Hematopoietic multipotent progenitor cell treated with erythropoietin and hydrocortisone succinate and interleukin-3 and kit ligand, for 6 days (in vitro differentiated cells): ENCODE measurements at regions not wholly inside any gene's neighbourhood (a gene's known extent, or its start where the extent isn't known, plus 50 kb on each side); places are given as distances from the start of the nearest gene placed in this dataset.

Source experiments
- DNase-seq: peaks from one replicate; pipeline ENCODE4 v3.0.0-alpha.2; 2015

DNA sequence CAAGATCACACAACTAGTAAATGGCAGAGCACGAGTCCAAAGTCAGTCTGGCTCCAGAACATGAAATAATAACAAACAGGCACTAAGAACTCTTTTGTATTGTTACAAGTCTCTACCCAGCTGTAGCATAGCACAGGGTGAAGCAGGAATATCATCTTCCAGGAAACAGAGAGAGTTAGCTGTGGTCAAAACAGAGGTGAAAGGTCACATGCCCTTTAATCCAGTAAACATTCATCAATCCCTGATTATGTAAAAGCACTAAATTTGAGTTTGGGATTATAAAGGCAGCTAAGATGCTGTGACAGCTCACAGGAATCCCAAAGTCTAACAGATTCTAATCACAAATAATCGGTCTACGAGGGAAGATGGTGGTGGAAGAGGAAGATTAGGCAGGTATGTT, 133.0 kb upstream of the ASTN2 start:
- DNase-seq, result no peak

DNA sequence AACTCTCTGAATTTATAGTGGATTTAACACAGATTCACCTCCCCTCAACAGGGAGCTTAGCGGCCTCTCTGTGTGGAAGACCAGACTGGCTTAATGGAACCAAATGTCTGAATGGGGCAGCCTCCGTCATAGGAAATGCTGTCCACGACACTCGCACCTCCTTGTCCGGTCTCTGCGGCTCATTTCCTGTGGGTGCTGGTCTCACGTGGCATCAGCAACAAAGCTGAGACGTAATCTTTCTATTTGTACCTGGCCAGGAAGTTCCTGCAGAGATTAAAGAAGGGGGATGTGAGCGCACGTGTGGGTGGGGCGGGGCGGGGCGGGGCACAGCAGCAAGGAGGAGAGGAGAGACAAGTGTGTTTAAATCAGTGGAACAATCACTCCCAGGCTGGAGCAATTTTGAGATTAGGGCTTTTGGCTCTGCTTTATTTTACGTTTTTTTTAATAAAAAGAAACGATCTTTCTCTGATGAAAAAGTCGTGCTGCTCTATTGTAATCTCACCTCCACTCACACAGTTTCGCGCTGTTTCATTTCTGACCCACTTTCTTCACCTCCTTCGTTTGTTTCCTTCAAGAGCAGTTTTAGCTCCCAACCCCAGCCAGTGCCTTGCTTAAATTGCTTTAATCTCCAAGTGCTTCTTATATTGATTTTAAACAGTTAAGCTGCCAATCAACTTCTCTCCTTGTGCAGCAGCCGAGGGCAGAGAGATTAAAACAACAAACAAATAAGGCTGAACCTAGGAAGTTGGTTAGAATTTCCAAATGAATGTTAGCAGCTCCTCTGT, 132.2 kb upstream of the ASTN2 start:
- DNase-seq, result no peak

DNA sequence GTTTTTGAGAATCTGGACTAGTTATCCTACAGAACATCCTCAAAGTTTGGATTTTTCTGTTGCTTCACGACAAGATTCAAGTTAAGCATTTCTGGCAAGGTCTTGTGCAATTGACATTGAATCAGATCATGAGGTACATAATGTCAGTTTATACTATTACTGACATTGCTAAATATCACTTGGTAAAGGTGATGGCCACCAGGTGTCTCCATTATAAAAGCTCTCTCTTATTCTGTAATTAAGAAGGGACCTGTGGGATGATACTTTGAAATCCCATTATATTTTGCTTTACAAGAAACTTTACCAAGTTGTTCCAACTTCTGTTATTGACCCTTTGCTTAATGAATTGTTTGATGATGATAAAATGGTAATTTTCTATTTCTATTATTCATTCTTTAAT, 131.0 kb upstream of the ASTN2 start:
- peak; percentile 1 for DNase-seq

DNA sequence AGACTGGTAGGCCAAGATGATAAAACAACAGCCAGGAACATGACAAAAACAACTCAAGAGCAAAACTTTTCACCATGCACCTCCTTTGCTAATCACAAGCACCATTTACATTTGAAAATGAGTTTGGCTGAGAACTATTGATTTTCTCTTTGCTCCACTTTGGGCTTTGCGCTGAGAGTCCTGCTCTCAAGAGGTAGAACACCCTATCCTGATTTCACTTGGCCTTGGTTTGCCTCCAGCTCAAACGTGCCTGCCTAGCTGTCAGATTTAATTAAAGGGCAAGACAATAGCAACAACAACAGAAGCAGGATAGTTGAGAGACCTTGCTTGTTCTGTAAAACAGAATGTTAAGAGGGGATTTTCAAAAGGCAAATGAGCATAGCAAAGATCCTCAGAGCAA, 128.2 kb upstream of the ASTN2 start:
- DNase-seq, result no peak

DNA sequence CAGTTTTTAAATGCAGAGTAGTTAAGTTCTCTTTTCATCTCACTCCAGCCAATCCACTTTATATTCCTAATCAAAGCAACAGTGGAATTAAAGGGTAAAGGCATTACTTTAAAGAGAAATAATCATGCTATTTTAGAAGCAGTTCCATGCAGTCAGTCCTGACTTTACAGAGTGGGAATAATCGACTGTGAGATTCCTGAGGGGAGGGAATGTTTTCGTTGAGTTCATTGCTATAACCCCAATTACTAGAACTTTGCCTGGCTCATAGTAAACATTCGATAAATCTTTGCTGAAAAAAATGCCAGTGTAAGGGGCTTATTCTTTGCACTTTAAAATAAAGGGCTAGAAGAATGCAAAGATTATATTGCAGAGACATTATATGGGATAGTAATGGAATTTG, 127.2 kb upstream of the ASTN2 start:
- DNase-seq, result no peak

DNA sequence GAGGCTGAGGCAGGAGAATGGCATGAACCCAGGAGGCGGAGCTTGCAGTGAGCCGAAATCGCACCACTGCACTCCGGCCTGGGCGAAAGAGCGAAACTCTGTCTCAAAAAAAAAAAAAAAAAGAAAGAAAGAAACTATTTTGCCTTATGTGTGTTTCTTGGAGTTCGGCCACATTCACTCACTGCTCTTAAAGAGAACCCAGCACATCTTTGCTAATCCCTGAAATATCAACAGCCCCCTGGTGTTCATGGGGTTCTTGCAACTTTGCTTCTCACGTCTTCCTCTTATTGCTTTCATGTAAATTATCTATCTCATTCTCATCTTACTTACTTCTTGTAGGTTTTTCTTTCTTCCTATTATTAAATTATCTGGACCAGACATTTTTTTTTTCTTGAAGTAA, 126.3 kb upstream of the ASTN2 start:
- DNase-seq, result no peak

DNA sequence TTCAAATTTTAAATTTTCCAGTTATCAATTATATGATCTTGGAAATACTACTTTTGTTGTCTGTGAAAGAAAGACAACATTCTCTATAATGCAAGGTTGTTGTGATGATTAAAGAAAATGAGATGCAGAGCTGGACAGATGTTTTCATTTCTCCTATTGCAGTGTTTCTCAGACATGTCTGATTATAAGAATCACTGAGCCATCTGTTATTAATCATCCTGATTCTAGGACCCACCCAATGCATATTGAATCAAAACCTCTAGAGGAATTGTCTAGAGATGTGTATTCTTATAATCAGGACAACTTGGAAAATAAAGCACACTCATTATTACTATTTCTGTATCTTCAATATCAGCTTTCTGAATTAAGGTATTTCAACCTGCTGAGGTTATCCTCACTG, 121.1 kb upstream of the ASTN2 start:
- no peak for DNase-seq

DNA sequence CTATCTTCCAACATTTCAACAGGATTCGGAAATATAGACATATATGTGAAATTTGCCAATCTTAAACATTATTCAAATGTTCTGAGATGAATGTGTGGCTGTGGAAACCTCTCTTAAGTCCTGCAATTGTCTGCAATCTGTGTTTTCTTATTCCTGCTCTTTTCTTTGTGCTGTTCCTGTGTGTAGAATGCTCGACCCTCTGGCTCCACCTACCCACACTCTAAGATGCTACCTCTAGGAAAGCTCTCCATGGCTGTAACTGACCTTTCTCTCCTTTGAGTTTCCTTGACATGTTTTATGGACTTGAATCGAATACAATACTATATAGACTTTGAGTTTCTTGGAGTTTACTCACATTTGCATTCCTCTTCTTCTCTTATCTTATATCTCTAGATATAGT, 120.6 kb upstream of the ASTN2 start:
- no peak for DNase-seq

DNA sequence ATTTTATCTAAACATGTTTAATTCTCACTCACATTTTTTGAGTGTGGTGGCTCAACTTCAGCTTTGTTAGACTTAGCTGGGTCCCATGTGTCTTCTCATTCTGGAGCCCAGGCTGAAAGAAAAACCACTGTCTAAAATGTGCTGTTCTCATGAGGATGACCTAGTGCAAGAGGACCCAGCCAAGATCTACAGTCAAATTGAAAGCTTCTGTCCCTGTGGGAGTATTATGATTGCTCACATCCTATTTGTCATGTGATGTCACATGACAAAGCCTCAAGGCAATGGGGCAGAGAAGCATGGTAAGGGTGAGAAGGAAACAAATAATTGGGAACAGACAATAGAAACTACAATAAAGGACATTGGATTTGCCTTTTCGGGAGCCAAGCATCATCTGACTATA, 113.4 kb upstream of the ASTN2 start:
- no peak for DNase-seq

DNA sequence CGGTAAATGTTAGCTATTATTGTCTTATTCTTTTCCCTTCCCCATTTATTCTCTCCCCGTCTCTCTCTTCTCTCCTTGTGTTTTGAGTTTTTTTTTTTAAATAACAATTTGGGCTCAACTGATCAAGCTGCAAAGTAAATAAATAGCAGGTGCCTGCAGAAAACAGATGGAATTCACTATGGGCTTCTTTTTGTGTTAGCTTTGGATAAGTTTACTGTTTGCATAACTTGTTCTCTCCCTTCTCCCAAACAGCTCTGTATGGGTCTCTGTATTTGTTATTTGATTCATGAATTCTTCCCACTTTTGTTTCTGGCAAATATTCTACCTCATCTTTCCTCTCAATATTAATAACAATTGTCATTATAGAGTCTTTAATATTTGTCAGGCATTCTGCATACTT, 111.8 kb upstream of the ASTN2 start:
- no peak for DNase-seq

DNA sequence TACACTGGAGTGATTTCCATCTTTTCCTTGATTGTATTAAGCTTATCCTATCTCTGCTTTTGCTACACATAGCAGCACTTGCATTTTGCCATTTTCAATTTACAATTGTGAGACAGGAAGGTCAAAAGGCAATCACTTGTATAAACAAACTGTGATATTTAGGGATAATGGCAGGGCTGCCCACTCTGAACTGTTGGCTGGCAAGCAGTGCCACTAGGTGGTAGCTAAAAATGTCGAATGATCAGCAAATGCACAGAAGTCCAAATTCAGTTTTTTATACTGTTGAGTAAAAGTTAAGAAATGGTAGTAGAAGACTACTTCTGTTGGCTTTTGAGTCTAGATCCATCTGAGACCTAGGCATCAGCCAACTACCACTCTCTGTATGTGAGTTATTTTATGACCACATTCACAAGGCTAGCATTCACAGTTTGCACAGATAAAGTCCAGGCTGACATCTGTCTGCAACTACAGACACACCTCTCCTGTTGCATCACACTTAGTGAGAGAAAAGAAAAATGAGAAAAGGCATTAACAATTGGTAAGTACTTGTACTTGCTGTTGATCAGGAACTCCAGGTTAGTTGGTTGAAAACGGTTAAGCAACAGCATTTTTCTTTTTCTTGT, 108.8 kb upstream of the ASTN2 start:
- DNase-seq, result no peak

DNA sequence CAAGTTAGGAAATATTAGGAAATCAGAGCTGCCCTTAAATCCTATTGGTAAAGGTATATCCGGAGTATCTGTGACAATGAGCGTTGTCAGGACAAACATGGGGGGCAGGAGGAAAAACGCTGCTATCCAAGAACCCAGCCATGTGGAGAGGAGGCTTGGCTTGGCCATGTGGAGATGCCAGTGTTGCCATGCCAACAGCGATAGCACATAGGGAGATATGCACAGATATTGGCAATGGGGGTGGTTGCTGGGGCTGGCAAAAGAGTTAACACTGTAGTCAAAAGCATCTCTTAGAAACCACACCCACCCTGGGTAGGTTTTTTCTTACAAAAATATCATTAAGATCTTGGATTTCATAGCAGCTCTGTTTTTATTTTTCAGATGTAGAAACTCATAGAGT, 106.4 kb upstream of the ASTN2 start:
- DNase-seq, result no peak

DNA sequence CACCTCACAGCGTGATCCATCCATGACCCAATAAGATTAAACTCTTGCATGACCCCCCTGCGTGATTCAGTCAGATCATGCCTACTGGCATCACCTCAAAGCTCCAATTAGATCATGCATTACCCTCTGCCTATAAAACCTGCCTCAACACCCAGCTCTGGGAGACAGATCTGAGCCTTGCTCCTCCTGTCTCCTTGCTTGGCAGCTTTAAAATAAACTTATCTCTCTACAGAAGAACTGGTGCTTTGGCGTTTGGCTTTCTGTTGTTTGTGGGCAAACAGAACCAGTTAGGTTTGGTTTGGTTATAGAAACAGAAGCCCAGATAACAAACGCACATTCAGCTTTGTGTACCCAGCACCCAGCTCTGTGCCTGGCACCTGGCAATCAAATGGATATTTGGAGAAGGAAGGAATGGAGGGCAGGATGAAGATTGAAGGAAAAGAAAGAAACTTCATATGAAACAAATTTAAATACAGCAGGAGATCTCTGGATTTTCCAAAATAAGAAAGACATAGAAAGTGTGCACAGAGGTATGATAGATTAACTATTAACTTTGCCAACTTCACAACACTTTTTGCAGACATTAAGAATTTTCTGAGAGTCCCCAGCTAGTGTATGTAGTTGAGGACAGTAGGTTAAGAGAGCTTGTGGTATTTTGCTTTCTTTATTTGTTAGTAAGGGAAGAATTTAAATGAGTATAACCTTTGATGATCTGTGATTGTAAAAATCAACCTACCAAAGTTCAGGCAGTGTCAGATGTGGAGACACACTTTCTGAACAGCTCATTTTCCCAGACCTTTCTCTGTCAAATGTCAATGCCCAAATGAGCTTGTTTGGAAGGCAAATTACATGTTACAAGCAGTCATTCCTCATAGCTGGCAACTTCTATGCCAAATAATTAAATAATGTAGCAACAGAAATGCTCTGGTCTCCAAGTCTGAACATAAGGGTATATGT, 102.1 kb upstream of the ASTN2 start:
- DNase-seq, result no peak

DNA sequence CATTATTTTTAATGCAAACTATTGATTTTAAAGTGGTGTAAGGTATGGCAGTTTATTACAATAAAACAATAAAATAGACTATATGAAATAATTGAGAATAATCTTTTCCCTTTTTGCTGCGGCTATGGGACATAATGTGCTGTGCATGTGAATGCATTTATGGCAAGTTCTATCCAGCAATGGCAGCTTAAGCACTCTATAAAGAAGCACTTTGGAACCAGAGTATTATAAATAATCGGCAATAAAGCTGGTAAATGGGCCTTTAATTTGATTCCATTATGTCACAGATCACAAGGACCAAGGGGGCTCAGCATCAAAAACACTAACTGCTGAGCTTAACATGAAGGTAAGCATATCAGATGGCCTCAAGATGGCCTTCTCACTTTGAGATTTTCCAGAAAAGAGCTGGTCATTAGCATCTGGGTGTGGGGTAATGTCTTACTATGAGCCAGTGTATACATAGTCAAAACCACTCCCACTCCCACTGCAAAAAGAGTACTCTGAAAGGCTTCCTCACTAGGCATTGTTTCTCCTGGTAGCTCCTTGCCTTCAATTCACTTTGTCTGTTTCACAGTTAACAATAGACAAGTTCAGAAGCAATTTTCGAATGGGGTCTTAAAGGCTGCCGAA, 97.1 kb upstream of the ASTN2 start:
- DNase-seq, result no peak

DNA sequence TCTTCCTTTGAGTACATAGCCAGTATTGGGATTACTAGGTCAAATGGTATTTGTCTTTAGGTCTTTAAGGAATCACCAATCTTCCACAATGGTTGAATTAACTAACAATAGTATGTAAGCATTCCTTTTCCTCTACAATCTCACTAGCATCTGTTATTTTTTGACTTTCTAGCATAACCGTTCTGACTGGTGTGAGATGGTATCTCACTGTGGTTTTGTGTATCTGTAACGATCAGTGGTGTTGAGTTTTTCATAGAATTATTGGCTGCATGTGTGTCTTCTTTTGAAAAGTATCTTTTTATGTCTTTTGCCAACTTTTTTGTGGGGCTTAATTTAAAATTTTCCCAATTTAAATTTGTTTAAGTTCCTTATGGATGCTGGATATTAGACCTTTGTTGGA, 81.5 kb upstream of the ASTN2 start:
- DNase-seq, result peak; percentile 4

DNA sequence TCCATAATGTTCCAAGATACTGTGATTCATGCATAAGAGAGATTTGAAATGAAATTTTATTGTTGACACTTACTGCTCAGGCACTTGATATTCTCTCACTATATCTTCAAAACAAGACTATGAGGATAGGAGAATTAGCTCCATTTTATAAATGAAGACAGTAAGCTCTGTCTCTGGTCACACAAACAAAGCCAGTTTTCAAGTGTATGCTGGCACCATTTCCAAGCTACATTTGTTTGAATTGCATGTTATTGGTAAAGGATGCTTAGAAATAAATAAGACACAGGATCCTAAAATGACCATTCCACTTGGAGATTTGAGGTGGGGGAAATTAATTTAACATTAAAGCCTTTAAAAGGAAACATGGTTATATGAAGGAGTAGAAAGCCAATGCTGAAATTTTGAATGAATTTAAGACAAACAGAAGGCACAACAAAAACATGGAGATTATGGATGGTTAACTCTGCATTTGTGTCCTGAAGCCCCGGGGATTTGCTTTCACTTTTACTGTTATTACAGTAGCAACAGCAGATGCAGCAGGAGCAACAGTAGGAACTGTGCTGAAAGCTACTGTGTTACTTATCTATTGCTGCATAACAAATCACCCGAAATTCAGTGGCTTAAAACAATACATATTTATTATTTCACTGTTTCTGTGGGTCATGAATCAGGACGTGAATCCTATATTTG, 79.7 kb upstream of the ASTN2 start:
- DNase-seq, result no peak

DNA sequence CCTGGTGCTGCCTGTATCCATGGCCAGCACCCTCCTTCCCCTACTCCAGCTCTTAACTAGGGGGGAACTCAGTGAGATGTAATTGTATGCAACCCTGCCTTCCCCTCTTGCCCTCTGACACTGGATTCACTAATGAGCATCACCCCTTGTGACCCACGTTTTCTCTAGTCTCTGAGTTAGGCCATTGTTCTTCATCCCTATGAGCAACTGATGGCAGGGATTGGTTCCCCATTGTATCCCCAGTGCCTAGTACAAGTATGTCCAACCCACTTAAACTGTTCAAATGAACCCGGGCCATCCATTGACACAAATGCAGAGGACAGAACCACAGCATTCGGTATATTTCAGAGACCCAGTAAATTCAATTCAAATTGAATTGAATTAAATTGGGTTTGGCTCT, 77.6 kb upstream of the ASTN2 start:
- no peak for DNase-seq

DNA sequence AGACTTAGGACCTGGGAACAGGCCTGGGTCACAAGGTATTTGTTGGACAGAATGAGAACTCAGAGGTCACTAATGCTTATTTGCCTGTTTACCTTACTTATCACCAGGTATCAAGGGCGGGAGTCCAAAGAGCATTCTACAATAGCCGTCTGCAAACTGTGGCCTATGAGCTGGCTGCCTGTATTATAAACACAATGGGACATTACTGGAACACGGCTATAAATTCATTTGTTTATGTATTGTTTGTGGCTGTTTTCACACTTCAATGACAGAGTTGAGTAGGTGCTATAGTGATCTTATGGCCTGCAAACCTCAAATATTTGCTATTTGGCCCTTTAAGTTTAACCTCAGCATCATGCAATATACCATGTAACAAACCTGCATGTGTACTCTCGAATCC, 76.6 kb upstream of the ASTN2 start:
- no peak for DNase-seq

DNA sequence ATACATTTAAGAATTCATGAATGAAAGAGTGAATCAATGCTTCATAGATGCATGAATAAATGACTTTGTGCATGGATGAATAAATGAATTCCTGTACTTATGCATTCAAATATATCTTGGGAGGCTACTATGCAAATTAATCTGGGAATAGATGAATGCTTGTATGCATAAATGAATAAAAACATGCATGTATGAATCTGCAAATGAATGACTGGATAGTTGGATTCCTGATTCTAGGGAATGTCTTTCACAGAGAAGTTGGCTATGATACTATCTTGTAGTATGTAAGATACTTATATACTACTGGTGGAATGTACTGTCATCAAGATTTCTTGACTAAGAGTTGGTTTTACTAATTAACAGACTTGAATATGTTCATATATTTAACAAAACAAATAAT, 75.3 kb upstream of the ASTN2 start:
- no peak for DNase-seq

DNA sequence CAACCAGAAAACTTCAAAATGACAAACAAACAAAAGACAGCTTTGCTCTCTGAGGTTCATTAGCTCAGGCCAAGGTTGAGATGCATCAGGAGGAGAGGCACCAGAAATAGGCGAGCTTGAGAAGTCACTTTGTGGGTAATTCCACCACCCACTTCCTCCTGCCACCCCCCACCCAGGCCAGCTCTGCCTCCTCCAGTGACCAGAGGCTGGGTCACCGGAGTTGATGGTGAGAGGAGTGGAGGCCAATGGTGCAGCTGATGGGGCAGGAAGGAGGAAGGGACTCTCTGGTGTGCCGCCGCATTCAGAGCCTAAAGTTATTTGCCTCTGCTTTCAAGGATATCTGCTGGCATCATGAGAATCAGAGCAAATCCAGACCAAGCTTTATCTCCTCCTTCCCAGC, 73.8 kb upstream of the ASTN2 start:
- DNase-seq, result no peak

DNA sequence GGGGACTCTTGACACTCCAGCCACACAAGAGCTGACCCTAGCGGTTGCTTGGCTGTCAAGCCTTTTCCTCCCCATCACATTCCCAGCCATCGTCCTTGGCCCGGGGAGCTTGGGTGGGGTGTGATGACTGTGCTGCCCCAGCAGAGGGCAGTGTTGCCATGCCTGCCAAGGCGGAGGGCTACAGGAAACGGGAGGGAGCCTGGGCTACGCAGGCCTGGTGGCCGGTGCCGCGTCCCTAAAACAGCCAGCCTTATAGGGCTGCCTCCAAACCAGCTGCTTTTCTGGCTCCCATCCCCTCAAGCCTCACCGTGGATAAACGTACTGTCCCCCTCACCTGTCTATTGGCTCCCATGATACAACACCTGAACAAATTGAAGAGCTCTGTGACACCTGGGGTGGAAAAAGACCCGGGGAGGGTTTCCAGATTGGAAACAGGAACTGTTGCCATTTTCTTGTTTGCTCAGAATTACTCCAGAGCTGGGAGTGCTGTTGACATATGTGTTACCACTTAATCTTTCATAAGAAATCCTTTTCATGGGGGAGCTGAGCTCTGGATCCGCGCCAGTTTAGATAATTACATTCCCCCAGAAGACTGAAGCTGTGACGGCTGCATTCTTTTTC, 72.8 kb upstream of the ASTN2 start:
- peak; percentile 75 for DNase-seq

DNA sequence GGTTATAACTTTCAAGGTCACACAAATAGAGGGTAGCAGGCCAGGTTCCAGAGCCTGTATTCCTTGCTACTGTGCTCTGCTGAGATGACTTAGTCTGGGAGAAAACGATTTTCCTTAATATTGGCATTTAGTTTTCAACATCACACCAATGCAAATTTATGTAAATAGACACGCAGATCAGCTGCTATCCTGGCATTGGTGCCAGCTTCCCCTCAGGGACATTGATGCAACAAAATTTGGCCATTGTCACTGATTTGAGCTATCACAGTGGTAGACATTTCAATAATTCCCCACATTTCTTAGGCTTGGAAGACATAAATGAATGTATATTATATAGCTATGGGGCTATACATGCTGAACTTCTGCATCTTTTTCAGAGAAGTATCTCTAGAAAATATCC, 71.6 kb upstream of the ASTN2 start:
- DNase-seq, result no peak
